ENCODE measurements at regions not wholly inside any gene's neighbourhood (a gene's known extent, or its start where the extent isn't known, plus 50 kb on each side); places are given as distances from the start of the nearest gene placed in this dataset.

- no peak for DNase-seq (ENCODE audit: low spot score in 2 of 2)
Measured at GRCh38 chr5:138645778-138646575, 70.8 kb upstream of the HSPA9 start.

GRCh38 chr5:138643040-138643791 lies 68.0 kb upstream of the HSPA9 start:
- H3K27ac ChIP-seq = no peak overlapping the region
- intact Hi-C loops (cut with DNase I) = loop anchor here (2.0 kb wide), 1 partner anchor 620 kb away; no protein-coding TSS in a partner anchor

More at GRCh38 chr5:138645778-138646575, 70.8 kb upstream of the HSPA9 start:
- intact Hi-C loops (cut with DNase I) = no loop called here
- TF ChIP-seq CTCF (IDR thresholded peaks at IDR 0.05) = no peak
- no peaks in the 10 kb centered on the region for H3K4me1 ChIP-seq
- H3K36me3 ChIP-seq = no peaks in the 10 kb centered on the region
- no peak overlapping the region for H3K27ac ChIP-seq
- no peaks in the 10 kb centered on the region for H3K27me3 ChIP-seq
- H3K9me3 ChIP-seq = no peaks in the 10 kb centered on the region
- no peak overlapping the region for H3K4me3 ChIP-seq

GRCh38 chr5:138641547-138642298 lies 66.5 kb upstream of the HSPA9 start:
- H3K27ac ChIP-seq = no peak overlapping the region
- intact Hi-C loops (cut with DNase I) = loop anchor here (2.0 kb wide), 1 partner anchor 621 kb away; no protein-coding TSS in a partner anchor
- no peak overlapping the region for H3K4me3 ChIP-seq
- H3K36me3 ChIP-seq = no peaks in the 10 kb centered on the region
- DNase-seq (ENCODE audit: low spot score in 2 of 2) = peak in 1 of 2 donors; percentile 75
- H3K27me3 ChIP-seq = no peaks in the 10 kb centered on the region
- H3K4me1 ChIP-seq = no peaks in the 10 kb centered on the region
- no peaks in the 10 kb centered on the region for H3K9me3 ChIP-seq
- TF ChIP-seq CTCF (IDR thresholded peaks at IDR 0.05) = peak; percentile 41 to 61 (median 56)

More at GRCh38 chr5:138643040-138643791, 68.0 kb upstream of the HSPA9 start:
- Histone ChIP-seq H3K9me3 (no peaks in the 10 kb centered on the region), H3K4me3 (no peak overlapping the region), H3K27me3 (no peaks in the 10 kb centered on the region), H3K4me1 (no peaks in the 10 kb centered on the region), H3K36me3 (no peaks in the 10 kb centered on the region)
- DNase-seq (ENCODE audit: low spot score in 2 of 2) = no peak
- no peak for TF ChIP-seq CTCF (IDR thresholded peaks at IDR 0.05)

- Histone ChIP-seq H3K4me3 (no peak overlapping the region), H3K36me3 (no peaks in the 10 kb centered on the region), H3K27ac (no peak overlapping the region), H3K4me1 (no peaks in the 10 kb centered on the region), H3K9me3 (no peaks in the 10 kb centered on the region), H3K27me3 (no peaks in the 10 kb centered on the region)
- intact Hi-C loops (cut with DNase I) = no loop called here
- DNase-seq (ENCODE audit: low spot score in 2 of 2) = no peak
- TF ChIP-seq CTCF (IDR thresholded peaks at IDR 0.05) = no peak
Measured at GRCh38 chr5:138640646-138641254, 65.5 kb upstream of the HSPA9 start.

GRCh38 chr5:138640138-138640537 lies 64.9 kb upstream of the HSPA9 start:
- Histone ChIP-seq H3K27ac (no peak overlapping the region), H3K4me3 (no peak overlapping the region), H3K36me3 (no peaks in the 10 kb centered on the region), H3K9me3 (no peaks in the 10 kb centered on the region), H3K4me1 (no peaks in the 10 kb centered on the region), H3K27me3 (no peaks in the 10 kb centered on the region)
- no peak for DNase-seq (ENCODE audit: low spot score in 2 of 2)
- intact Hi-C loops (cut with DNase I) = no loop called here
- TF ChIP-seq CTCF (IDR thresholded peaks at IDR 0.05) = no peak
